ENCODE measurements at regions not wholly inside any gene's neighbourhood (a gene's known extent, or its start where the extent isn't known, plus 50 kb on each side); places are given as distances from the start of the nearest gene placed in this dataset.

DNA sequence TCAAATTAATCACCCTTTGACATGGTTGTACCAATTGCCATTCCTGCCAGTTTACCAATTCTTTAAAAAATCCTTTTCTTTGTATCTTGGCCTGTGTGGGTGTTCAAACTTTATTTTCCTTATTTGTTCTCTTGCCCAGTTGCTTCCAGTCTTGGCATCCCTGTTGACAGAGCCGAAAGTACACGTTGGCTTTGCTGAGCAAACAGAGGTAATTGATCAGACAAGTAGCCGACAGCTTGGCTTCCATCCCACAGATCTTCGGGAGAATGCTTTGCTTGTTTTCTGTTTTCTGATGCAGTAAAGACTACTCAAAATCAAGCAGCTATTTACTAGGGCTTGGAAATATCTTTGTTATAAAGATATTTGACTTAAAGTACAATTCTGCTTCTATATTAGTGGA, 506.8 kb upstream of the SALL1 start:
- DNase-seq (no peak), ATAC-seq (ENCODE audit: low read depth) (no peak)
- POLR2A ChIA-PET = no interaction called here
- Mint-ChIP-seq H3K9me3 (peaks cover 4% of the 10 kb centered on the region), H3K27ac (no peak overlapping the region), H3K4me1 (no peaks in the 10 kb centered on the region), H3K4me3 (no peak overlapping the region), H3K27me3 (no peaks in the 10 kb centered on the region), H3K36me3 (no peaks in the 10 kb centered on the region)

DNA sequence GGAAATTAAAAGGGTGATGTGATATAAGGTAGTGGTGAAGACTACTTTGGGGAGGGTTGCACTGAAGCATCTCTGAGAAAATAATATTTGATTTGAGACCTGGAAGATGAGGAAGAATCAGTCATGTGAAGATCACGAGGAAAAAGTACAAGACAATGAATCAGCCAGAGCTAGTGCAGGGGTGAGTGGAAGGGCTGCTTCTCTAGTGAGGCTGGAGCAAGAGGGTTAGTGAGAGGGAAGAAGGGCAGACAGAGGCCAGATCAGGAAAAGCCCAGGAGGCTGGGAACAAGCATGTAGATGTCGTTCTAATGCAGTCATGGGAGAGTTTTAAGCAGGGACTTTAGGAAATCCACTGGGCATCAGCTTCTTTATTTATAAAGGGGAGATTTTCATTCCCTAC, 504.2 kb upstream of the SALL1 start:
- Mint-ChIP-seq H3K9me3 (peaks cover 4% of the 10 kb centered on the region), H3K4me3 (no peak overlapping the region), H3K27ac (no peak overlapping the region), H3K36me3 (no peaks in the 10 kb centered on the region), H3K4me1 (no peaks in the 10 kb centered on the region), H3K27me3 (no peaks in the 10 kb centered on the region)
- ATAC-seq (ENCODE audit: low read depth) (no peak), DNase-seq (no peak)
- POLR2A ChIA-PET = no interaction called here

DNA sequence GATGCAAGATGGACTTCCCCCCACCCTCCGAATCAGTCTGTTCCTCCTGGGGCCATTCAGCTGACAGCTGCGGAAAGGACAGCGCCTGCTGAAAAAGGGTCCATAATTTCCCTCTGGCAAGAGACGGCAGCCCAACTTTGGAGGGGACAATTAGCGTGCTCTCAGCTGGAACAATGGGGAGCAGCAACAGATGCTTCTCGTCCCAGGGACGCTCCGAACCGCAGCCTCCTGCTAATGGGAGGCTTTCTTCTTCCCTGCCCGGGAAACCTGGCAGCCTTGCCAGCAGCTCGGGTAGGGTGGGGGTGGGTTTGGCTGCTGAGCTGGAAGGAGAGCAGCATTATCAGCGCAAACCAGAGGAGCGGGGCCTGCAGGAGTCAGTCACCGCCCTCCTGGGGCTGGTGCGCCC, 500.0 kb upstream of the SALL1 start:
- Mint-ChIP-seq H3K27ac (no peak overlapping the region), H3K27me3 (no peaks in the 10 kb centered on the region), H3K4me3 (no peak overlapping the region), H3K9me3 (peaks cover 4% of the 10 kb centered on the region), H3K4me1 (no peaks in the 10 kb centered on the region), H3K36me3 (no peaks in the 10 kb centered on the region)
- POLR2A ChIA-PET = no interaction called here
- no peak for ATAC-seq (ENCODE audit: low read depth)
- no peak for DNase-seq

DNA sequence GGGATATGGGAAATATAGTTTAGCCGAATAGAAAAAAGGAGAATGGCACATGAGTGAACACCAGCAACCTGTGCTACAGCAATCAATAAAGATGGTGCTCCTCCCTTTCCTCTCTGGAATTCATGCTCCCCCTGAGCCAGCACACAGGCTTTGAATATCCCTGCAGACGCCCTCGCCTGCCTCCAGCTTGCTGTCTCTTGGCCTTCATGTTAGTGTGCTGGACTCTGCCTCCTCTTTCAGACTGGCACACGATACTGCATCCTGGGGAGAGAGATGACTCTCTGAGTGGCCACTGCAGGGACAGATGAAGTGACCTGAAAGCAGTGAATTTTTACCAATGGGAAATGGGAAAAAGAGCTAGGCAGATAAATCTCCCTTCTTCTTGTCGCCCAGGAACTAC, 498.6 kb upstream of the SALL1 start:
- no peak overlapping the region for H3K27ac Mint-ChIP-seq
- no peaks in the 10 kb centered on the region for H3K27me3 Mint-ChIP-seq
- DNase-seq (no peak), ATAC-seq (ENCODE audit: low read depth) (no peak)
- POLR2A ChIA-PET = no interaction called here
- H3K4me3 Mint-ChIP-seq = no peak overlapping the region
- no peaks in the 10 kb centered on the region for H3K36me3 Mint-ChIP-seq
- H3K4me1 Mint-ChIP-seq = no peaks in the 10 kb centered on the region
- no peaks in the 10 kb centered on the region for H3K9me3 Mint-ChIP-seq

- Mint-ChIP-seq H3K4me1 (no peaks in the 10 kb centered on the region), H3K4me3 (no peak overlapping the region), H3K27me3 (no peaks in the 10 kb centered on the region), H3K36me3 (no peaks in the 10 kb centered on the region), H3K27ac (no peak overlapping the region), H3K9me3 (no peaks in the 10 kb centered on the region)
- no peak for DNase-seq
- no peak for ATAC-seq (ENCODE audit: low read depth)
- POLR2A ChIA-PET = no interaction called here
Measured at GRCh38 chr16:51648526-51648925, 497.5 kb upstream of the SALL1 start.

- no peak overlapping the region for H3K27ac Mint-ChIP-seq
- POLR2A ChIA-PET = no interaction called here
- no peaks in the 10 kb centered on the region for H3K27me3 Mint-ChIP-seq
Measured at GRCh38 chr16:51641191-51641765, 490.2 kb upstream of the SALL1 start.

GRCh38 chr16:51640196-51640595, 489.1 kb upstream of the SALL1 start:
- Mint-ChIP-seq H3K4me1 (no peaks in the 10 kb centered on the region), H3K9me3 (peaks cover 6% of the 10 kb centered on the region), H3K27me3 (no peaks in the 10 kb centered on the region), H3K36me3 (no peaks in the 10 kb centered on the region), H3K4me3 (no peak overlapping the region), H3K27ac (no peak overlapping the region)
- ATAC-seq (ENCODE audit: low read depth) (no peak), DNase-seq (no peak)
- POLR2A ChIA-PET = no interaction called here

More at GRCh38 chr16:51641191-51641765, 490.2 kb upstream of the SALL1 start:
- ATAC-seq (ENCODE audit: low read depth) = no peak
- peaks cover 5% of the 10 kb centered on the region for H3K9me3 Mint-ChIP-seq
- no peak for DNase-seq
- H3K4me1 Mint-ChIP-seq = no peaks in the 10 kb centered on the region
- no peak overlapping the region for H3K4me3 Mint-ChIP-seq
- H3K36me3 Mint-ChIP-seq = no peaks in the 10 kb centered on the region

GRCh38 chr16:51638339-51639135, 487.5 kb upstream of the SALL1 start:
- DNase-seq (no peak), ATAC-seq (ENCODE audit: low read depth) (no peak)
- Mint-ChIP-seq H3K4me3 (no peak overlapping the region), H3K4me1 (no peaks in the 10 kb centered on the region), H3K27me3 (no peaks in the 10 kb centered on the region), H3K9me3 (peaks cover 6% of the 10 kb centered on the region), H3K36me3 (no peaks in the 10 kb centered on the region), H3K27ac (no peak overlapping the region)
- POLR2A ChIA-PET = no interaction called here

DNA sequence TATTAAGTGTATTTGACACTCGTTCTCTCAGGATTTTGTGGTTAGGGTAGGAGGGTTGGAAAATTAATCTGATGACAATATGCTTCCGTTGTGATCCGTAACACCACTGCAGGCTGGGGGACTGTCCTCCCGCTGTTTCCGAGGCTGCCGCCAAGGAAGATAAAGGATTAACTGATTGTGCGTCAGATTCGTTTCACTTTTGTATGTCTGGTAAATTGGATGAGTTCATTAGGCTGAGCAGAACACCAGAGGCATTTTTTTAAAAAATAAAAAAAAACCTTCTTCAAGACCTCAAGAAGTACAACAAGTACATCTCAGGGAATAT, 486.7 kb upstream of the SALL1 start:
- ATAC-seq (ENCODE audit: low read depth) (no peak), DNase-seq (no peak)
- H3K36me3 Mint-ChIP-seq = no peaks in the 10 kb centered on the region
- H3K4me3 Mint-ChIP-seq = no peak overlapping the region
- H3K9me3 Mint-ChIP-seq = peaks cover 6% of the 10 kb centered on the region
- H3K4me1 Mint-ChIP-seq = no peaks in the 10 kb centered on the region
- H3K27me3 Mint-ChIP-seq = no peaks in the 10 kb centered on the region
- no peak overlapping the region for H3K27ac Mint-ChIP-seq
- POLR2A ChIA-PET = no interaction called here

- no peaks in the 10 kb centered on the region for H3K27me3 Mint-ChIP-seq
- peaks cover 5% of the 10 kb centered on the region for H3K9me3 Mint-ChIP-seq
- POLR2A ChIA-PET = no interaction called here
- H3K4me3 Mint-ChIP-seq = no peak overlapping the region
- no peaks in the 10 kb centered on the region for H3K4me1 Mint-ChIP-seq
- DNase-seq = no peak
- no peak for ATAC-seq (ENCODE audit: low read depth)
- no peaks in the 10 kb centered on the region for H3K36me3 Mint-ChIP-seq
- no peak overlapping the region for H3K27ac Mint-ChIP-seq
Measured at GRCh38 chr16:51636920-51637769, 486.1 kb upstream of the SALL1 start.

GRCh38 chr16:51635181-51635580, 484.1 kb upstream of the SALL1 start:
- POLR2A ChIA-PET = no interaction called here
- no peaks in the 10 kb centered on the region for H3K27me3 Mint-ChIP-seq
- no peaks in the 10 kb centered on the region for H3K36me3 Mint-ChIP-seq

GRCh38 chr16:51630076-51630475, 479.0 kb upstream of the SALL1 start:
- Mint-ChIP-seq H3K4me1 (no peaks in the 10 kb centered on the region), H3K36me3 (no peaks in the 10 kb centered on the region), H3K9me3 (peaks cover 3% of the 10 kb centered on the region), H3K4me3 (no peak overlapping the region), H3K27ac (no peak overlapping the region), H3K27me3 (no peaks in the 10 kb centered on the region)
- ATAC-seq (ENCODE audit: low read depth) = no peak
- POLR2A ChIA-PET = no interaction called here
- DNase-seq = no peak

More at GRCh38 chr16:51635181-51635580, 484.1 kb upstream of the SALL1 start:
- Mint-ChIP-seq H3K4me3 (no peak overlapping the region), H3K4me1 (no peaks in the 10 kb centered on the region), H3K27ac (no peak overlapping the region), H3K9me3 (peaks cover 5% of the 10 kb centered on the region)
- no peak for DNase-seq
- ATAC-seq (ENCODE audit: low read depth) = no peak

DNA sequence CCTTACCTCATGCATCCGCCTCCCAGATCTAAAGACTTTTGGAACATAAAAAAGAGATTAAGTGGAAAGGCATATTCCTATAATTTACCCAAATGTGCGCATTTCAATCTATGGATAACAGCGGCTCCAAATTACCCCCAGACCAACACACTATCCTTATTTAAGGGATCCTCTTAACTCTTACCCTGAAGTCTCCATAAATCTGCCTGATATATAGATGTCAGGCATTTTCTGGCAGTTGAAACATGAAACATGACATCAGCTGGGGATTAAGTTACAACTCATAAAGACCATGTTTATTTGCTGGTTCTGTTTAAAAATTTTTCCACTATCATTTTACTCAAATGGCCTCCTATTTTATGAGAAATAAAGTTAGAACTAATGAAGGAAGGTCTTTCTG, 478.5 kb upstream of the SALL1 start:
- Mint-ChIP-seq H3K27ac (no peak overlapping the region), H3K4me3 (no peak overlapping the region), H3K4me1 (no peaks in the 10 kb centered on the region), H3K9me3 (peaks cover 3% of the 10 kb centered on the region), H3K27me3 (no peaks in the 10 kb centered on the region), H3K36me3 (no peaks in the 10 kb centered on the region)
- DNase-seq (no peak), ATAC-seq (ENCODE audit: low read depth) (no peak)
- POLR2A ChIA-PET = no interaction called here
